Osteoblast (primary cell): ENCODE measurements at regions not wholly inside any gene's neighbourhood (a gene's known extent, or its start where the extent isn't known, plus 50 kb on each side); places are given as distances from the start of the nearest gene placed in this dataset.

Experiments used
- DNase-seq: peaks from one replicate; pipeline ENCODE4 v3.0.0; 2011; ENCODE audit warnings: low spot score, mixed read lengths; ENCODE audit not compliant: insufficient read length; ENCODE audit errors: missing footprints
- H2AFZ ChIP-seq: 2 replicates; pipeline ENCODE4 v1.6.0; 2011; ENCODE audit warnings: mild to moderate bottlenecking, low read length
- H3K27ac ChIP-seq: 2 replicates; pipeline ENCODE4 v1.5.1; 2011; ENCODE audit warnings: mild to moderate bottlenecking, low read depth, low read length, moderate library complexity
- H3K27me3 ChIP-seq: 2 replicates; pipeline ENCODE4 v1.6.0; 2012; ENCODE audit warnings: mild to moderate bottlenecking, control low read depth, inconsistent platforms, low read length, moderate library complexity; ENCODE audit not compliant: insufficient read depth
- H3K36me3 ChIP-seq: 2 replicates; pipeline ENCODE4 v1.5.1; 2011; ENCODE audit warnings: mild to moderate bottlenecking, low read length, control low read depth, moderate library complexity; ENCODE audit not compliant: insufficient read depth
- H3K4me1 ChIP-seq: 2 replicates; pipeline ENCODE4 v1.5.1; 2011; ENCODE audit warnings: mild to moderate bottlenecking, low read length, control low read depth, moderate library complexity; ENCODE audit not compliant: insufficient read depth
- H3K4me2 ChIP-seq: 2 replicates; pipeline ENCODE4 v1.6.0; 2011; ENCODE audit warnings: mild to moderate bottlenecking, low read length; ENCODE audit not compliant: insufficient read depth
- H3K4me3 ChIP-seq: fragments of 200-600 bp; sonication (generic); 3 replicates; pipeline ENCODE4 v1.5.1; 2012; ENCODE audit warnings: mild to moderate bottlenecking, low read length, inconsistent platforms; ENCODE audit not compliant: insufficient read depth
- H3K79me2 ChIP-seq: 2 replicates; pipeline ENCODE4 v1.6.0; 2012; ENCODE audit warnings: mild to moderate bottlenecking, low read length, control low read depth, inconsistent platforms; ENCODE audit not compliant: insufficient read depth
- H3K9me3 ChIP-seq: 2 replicates; pipeline ENCODE4 v1.5.1; 2011; ENCODE audit warnings: low read depth, low read length, control low read depth
- H4K20me1 ChIP-seq: 2 replicates; pipeline ENCODE4 v1.6.0; 2012; ENCODE audit warnings: mild to moderate bottlenecking, low read length, control low read depth; ENCODE audit not compliant: insufficient read depth
- CTCF ChIP-seq: IDR thresholded peaks from 2 replicates; pipeline ENCODE4 v1.5.1; 2011; ENCODE audit warnings: mild to moderate bottlenecking, low read depth, low read length, moderate library complexity; ENCODE audit errors: extremely low read depth

GRCh38 chr7:18276380-18276779 is 219.2 kb upstream of the HDAC9 start:
- no peaks in the 10 kb centered on the region for H3K36me3 ChIP-seq
- H3K4me2 ChIP-seq = no peak overlapping the region
- H3K27me3 ChIP-seq = peaks cover 2% of the 10 kb centered on the region
- H3K9me3 ChIP-seq = no peaks in the 10 kb centered on the region
- no peak overlapping the region for H3K27ac ChIP-seq
- no peak for TF ChIP-seq CTCF
- H4K20me1 ChIP-seq = no peaks in the 10 kb centered on the region
- DNase-seq = no peak
- H3K4me3 ChIP-seq = no peak overlapping the region
- H3K79me2 ChIP-seq = no peaks in the 10 kb centered on the region
- no peak overlapping the region for H2AFZ ChIP-seq
- H3K4me1 ChIP-seq = no peaks in the 10 kb centered on the region

- DNase-seq = no peak
- no peaks in the 10 kb centered on the region for H3K27me3 ChIP-seq
- H3K4me3 ChIP-seq = no peak overlapping the region
- no peaks in the 10 kb centered on the region for H3K4me1 ChIP-seq
- no peak overlapping the region for H3K27ac ChIP-seq
- H3K9me3 ChIP-seq = no peaks in the 10 kb centered on the region
- no peaks in the 10 kb centered on the region for H3K79me2 ChIP-seq
- no peak overlapping the region for H3K4me2 ChIP-seq
- H4K20me1 ChIP-seq = no peaks in the 10 kb centered on the region
- H3K36me3 ChIP-seq = no peaks in the 10 kb centered on the region
- no peak for TF ChIP-seq CTCF
- H2AFZ ChIP-seq = no peak overlapping the region
Observed at GRCh38 chr7:18278316-18278715, 217.2 kb upstream of the HDAC9 start.

- no peak for TF ChIP-seq CTCF
- H3K79me2 ChIP-seq = no peaks in the 10 kb centered on the region
Observed at GRCh38 chr7:18283045-18283444, 212.5 kb upstream of the HDAC9 start.

GRCh38 chr7:18287482-18287881 is 208.1 kb upstream of the HDAC9 start:
- H3K27me3 ChIP-seq = peaks cover 5% of the 10 kb centered on the region
- H3K27ac ChIP-seq = no peak overlapping the region
- TF ChIP-seq CTCF = no peak
- no peaks in the 10 kb centered on the region for H3K36me3 ChIP-seq
- no peaks in the 10 kb centered on the region for H3K9me3 ChIP-seq
- H3K4me3 ChIP-seq = no peak overlapping the region
- H4K20me1 ChIP-seq = no peaks in the 10 kb centered on the region
- DNase-seq = no peak
- no peaks in the 10 kb centered on the region for H3K79me2 ChIP-seq
- H3K4me2 ChIP-seq = no peak overlapping the region
- no peak overlapping the region for H2AFZ ChIP-seq
- no peaks in the 10 kb centered on the region for H3K4me1 ChIP-seq

More at GRCh38 chr7:18283045-18283444, 212.5 kb upstream of the HDAC9 start:
- Histone ChIP-seq H2AFZ (no peak overlapping the region), H4K20me1 (no peaks in the 10 kb centered on the region), H3K4me1 (no peaks in the 10 kb centered on the region), H3K27me3 (no peaks in the 10 kb centered on the region), H3K27ac (no peak overlapping the region), H3K4me3 (no peak overlapping the region), H3K4me2 (no peak overlapping the region), H3K9me3 (no peaks in the 10 kb centered on the region), H3K36me3 (no peaks in the 10 kb centered on the region)
- DNase-seq = no peak
